ENCODE measurements at regions not wholly inside any gene's neighbourhood (a gene's known extent, or its start where the extent isn't known, plus 50 kb on each side); places are given as distances from the start of the nearest gene placed in this dataset.
A peak's percentile ranks its signal among the peaks of the same experiment; 100 is the strongest.

DNA sequence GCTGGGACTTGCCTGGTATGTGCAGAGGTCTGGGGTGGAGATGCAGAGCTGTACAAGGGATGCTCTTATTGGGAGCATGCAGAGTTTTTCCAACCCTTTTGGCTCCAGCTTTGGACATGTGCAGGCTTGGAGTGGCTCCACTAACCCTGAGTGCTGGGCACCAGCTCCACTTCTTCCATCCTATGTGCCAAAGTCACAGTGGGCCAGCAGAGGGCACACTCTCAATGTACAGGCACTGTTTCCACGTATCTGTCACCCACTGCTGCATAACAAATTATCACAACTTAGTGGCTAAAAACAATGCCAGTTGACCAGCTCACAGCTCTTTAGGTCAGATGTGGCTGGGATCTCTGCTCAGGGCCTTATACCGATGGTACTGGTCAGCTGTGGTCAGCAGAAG is 631.8 kb downstream of the AJAP1 start:
- Histone ChIP-seq H3K9me3 (ENCODE audit: control insufficient read depth, insufficient read depth, low read length) (peaks cover 19% of the 10 kb centered on the region; the same call in 1 of the 2 replicates), H3K27ac (ENCODE audit: low read depth, low read length) (no peak overlapping the region), H3K27me3 (ENCODE audit: control insufficient read depth, insufficient read depth, low read length) (no peaks in the 10 kb centered on the region), H3K4me1 (ENCODE audit: control insufficient read depth, insufficient read depth, low read length) (no peaks in the 10 kb centered on the region), H3K9ac (ENCODE audit: low read depth, low read length) (no peak overlapping the region), H3K36me3 (ENCODE audit: control insufficient read depth, insufficient read depth, low read length) (no peaks in the 10 kb centered on the region), H3K4me3 (ENCODE audit: low read depth, low read length) (no peak overlapping the region)

DNA sequence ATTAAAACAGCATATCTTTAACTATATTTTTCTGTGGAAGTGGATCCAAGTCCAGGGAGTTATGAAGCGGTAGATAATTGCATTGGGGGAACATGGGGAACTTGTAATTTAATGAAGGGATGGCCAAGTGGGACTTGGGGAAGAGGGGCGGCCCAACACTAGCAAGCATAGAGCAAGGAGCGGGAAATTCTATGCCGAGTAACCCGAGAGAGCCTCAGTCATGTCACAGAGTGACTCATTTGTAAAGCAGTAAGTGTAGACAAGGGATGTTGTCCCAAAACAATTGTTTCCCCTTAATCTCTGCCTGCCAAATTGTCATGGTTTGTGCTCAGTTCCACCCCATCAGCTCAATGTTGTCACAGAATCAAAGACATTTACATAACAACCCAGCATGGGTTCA is 620.1 kb downstream of the AJAP1 start:
- no peaks in the 10 kb centered on the region for H3K36me3 ChIP-seq (ENCODE audit: control insufficient read depth, insufficient read depth, low read length)
- no peak overlapping the region for H3K9ac ChIP-seq (ENCODE audit: low read depth, low read length)
- H3K27ac ChIP-seq (ENCODE audit: low read depth, low read length), result peak overlapping the region; percentile 26
- H3K9me3 ChIP-seq (ENCODE audit: control insufficient read depth, insufficient read depth, low read length), result no peaks in the 10 kb centered on the region
- peaks cover 11% of the 10 kb centered on the region; the same call in 1 of the 2 replicates for H3K4me1 ChIP-seq (ENCODE audit: control insufficient read depth, insufficient read depth, low read length)
- no peak overlapping the region for H3K4me3 ChIP-seq (ENCODE audit: low read depth, low read length)
- no peaks in the 10 kb centered on the region for H3K27me3 ChIP-seq (ENCODE audit: control insufficient read depth, insufficient read depth, low read length)

DNA sequence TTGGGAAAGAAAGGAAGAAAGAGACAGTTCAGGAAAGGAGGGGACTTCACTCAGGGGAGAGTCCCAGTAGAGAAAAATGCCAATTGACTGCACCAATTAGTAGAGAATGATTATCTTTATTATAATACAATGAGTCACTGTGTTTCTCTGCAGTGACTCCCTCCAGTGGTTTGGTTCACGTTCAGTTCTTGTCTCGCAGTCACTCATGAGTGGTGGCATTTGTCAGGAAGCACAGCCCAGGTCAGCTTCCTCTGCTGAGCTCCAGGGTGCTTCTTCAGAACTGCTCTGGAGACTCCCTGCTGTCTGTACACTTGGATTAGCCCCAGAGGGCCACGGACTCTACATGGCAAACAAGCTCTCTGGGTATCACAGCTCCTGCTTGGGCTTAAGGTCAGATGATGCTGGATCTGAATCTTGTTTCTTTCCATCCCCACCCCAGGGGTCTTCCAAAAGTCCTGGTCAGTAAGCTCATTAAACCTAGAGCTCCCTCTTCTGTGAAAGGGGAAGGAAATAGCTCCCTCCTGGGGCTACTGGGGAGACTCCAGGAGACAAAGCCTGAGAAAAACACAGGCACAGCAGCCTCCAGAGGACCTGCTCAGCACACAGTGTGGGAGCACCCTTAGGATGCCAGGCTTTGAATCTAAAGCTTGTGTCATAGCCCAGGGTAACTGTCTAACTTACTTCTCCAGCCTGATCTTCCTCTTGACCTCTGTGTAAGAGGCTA is 619.0 kb downstream of the AJAP1 start:
- H3K4me3 ChIP-seq (ENCODE audit: low read depth, low read length), result no peak overlapping the region
- H3K9ac ChIP-seq (ENCODE audit: low read depth, low read length), result no peak overlapping the region
- no peak overlapping the region for H3K27ac ChIP-seq (ENCODE audit: low read depth, low read length)
- peaks cover 11% of the 10 kb centered on the region; the same call in 1 of the 2 replicates for H3K4me1 ChIP-seq (ENCODE audit: control insufficient read depth, insufficient read depth, low read length)
- H3K36me3 ChIP-seq (ENCODE audit: control insufficient read depth, insufficient read depth, low read length), result no peaks in the 10 kb centered on the region
- no peaks in the 10 kb centered on the region for H3K9me3 ChIP-seq (ENCODE audit: control insufficient read depth, insufficient read depth, low read length)
- no peaks in the 10 kb centered on the region for H3K27me3 ChIP-seq (ENCODE audit: control insufficient read depth, insufficient read depth, low read length)

DNA sequence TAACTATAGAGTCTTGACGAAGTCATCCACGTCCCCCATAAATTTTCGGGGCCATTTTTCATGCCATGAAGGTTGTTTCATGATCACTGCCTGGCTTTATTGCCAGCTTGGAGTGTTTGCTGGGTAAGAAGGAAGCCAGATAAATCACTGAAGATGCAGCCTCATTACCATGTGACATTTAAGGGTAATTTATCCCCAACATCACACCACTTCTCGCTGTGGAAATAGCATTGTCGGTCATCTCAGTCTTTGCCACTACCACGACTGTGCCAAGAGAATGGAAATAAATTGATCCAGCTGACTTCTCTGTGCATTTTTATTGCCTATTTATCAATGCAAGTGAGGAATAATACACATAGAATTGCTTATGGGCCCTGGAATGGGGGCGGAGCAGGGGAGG is 617.9 kb downstream of the AJAP1 start:
- no peak overlapping the region for H3K4me3 ChIP-seq (ENCODE audit: low read depth, low read length)
- no peak overlapping the region for H3K9ac ChIP-seq (ENCODE audit: low read depth, low read length)
- H3K36me3 ChIP-seq (ENCODE audit: control insufficient read depth, insufficient read depth, low read length), result no peaks in the 10 kb centered on the region
- peaks cover 16% of the 10 kb centered on the region for H3K4me1 ChIP-seq (ENCODE audit: control insufficient read depth, insufficient read depth, low read length)
- H3K9me3 ChIP-seq (ENCODE audit: control insufficient read depth, insufficient read depth, low read length), result no peaks in the 10 kb centered on the region
- no peak overlapping the region for H3K27ac ChIP-seq (ENCODE audit: low read depth, low read length)
- no peaks in the 10 kb centered on the region for H3K27me3 ChIP-seq (ENCODE audit: control insufficient read depth, insufficient read depth, low read length)

DNA sequence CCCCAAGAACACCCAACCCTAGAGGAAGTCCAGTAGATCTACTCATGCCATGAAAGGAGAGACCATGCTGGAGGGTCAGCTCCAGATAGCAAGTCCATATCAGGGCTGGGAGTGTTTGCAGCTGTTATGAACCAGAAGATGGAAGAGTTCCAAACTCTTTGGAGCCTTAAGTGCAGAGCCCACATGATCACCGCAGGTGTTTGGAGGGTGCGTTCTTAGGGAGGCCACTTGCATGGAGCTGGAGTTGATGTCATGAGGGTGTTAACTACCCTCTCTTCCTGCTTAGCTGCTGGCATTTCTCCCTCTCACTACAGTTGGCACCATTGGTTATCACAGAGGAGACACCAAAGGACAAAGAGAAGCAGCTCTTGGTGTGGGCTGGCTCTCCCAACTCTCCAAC is 616.9 kb downstream of the AJAP1 start:
- Histone ChIP-seq H3K4me1 (ENCODE audit: control insufficient read depth, insufficient read depth, low read length) (peaks cover 21% of the 10 kb centered on the region), H3K9me3 (ENCODE audit: control insufficient read depth, insufficient read depth, low read length) (no peaks in the 10 kb centered on the region), H3K27me3 (ENCODE audit: control insufficient read depth, insufficient read depth, low read length) (no peaks in the 10 kb centered on the region), H3K4me3 (ENCODE audit: low read depth, low read length) (no peak overlapping the region), H3K27ac (ENCODE audit: low read depth, low read length) (no peak overlapping the region), H3K9ac (ENCODE audit: low read depth, low read length) (no peak overlapping the region), H3K36me3 (ENCODE audit: control insufficient read depth, insufficient read depth, low read length) (no peaks in the 10 kb centered on the region)

DNA sequence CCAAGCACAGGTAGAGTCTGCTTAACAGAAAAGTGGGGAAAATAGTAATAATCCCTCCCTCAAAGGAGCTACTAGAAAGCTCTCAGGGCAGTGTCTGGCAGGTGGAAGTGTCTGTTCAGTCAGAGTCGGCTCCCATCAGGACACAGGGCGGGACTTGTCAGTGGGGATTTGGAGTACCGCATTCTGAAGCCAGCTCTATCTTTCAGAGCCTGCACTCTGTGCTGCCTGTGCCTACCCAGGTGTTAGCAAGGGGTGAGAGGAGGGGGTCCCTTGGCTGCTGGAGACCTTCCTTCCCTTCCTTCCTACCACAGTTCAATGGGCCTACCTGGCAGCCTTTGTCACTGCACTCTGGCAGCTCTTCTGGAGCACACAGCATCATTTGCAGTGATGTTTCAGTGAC is 615.5 kb downstream of the AJAP1 start:
- Histone ChIP-seq H3K9me3 (ENCODE audit: control insufficient read depth, insufficient read depth, low read length) (no peaks in the 10 kb centered on the region), H3K4me1 (ENCODE audit: control insufficient read depth, insufficient read depth, low read length) (peaks cover 20% of the 10 kb centered on the region), H3K4me3 (ENCODE audit: low read depth, low read length) (no peak overlapping the region), H3K27me3 (ENCODE audit: control insufficient read depth, insufficient read depth, low read length) (no peaks in the 10 kb centered on the region; the same call in 1 of the 2 replicates), H3K27ac (ENCODE audit: low read depth, low read length) (no peak overlapping the region), H3K9ac (ENCODE audit: low read depth, low read length) (no peak overlapping the region), H3K36me3 (ENCODE audit: control insufficient read depth, insufficient read depth, low read length) (no peaks in the 10 kb centered on the region)

DNA sequence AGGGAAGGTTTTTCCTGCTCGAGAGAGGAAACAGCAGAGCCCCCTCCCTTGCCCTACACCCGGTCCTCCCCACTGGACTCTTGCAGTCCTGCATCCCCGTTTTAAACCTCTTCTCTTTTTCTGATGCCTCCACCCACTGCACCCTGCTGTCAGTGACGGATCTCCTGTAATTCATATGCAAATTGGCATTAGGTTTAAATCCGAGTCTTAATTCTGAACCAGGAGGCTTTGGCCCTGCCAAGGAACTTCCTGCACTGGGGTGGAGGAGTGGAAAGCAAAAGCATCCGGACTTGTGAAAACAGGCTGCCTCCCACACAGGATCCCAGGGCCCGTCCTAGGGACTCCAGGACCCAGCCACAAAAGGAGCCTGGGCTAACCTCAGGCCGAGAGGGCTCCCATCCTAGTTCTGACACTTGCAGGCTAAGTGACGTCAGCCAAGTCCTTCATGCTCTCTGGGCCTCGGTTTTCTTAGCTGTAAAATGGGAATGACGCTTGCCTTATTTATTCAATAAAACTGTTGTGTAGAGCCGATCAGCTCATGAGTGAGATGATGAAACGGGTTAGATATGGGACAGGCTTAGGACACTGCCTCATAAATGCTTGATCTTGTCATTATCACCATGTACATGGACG is 613.3 kb downstream of the AJAP1 start:
- Histone ChIP-seq H3K9ac (ENCODE audit: low read depth, low read length) (no peak overlapping the region), H3K9me3 (ENCODE audit: control insufficient read depth, insufficient read depth, low read length) (0 out of 2 replicates have a peak, but pooled peaks cover 5% of the 10 kb centered on the region), H3K36me3 (ENCODE audit: control insufficient read depth, insufficient read depth, low read length) (no peaks in the 10 kb centered on the region), H3K4me1 (ENCODE audit: control insufficient read depth, insufficient read depth, low read length) (peaks cover 11% of the 10 kb centered on the region), H3K27me3 (ENCODE audit: control insufficient read depth, insufficient read depth, low read length) (no peaks in the 10 kb centered on the region; the same call in 1 of the 2 replicates), H3K4me3 (ENCODE audit: low read depth, low read length) (no peak overlapping the region), H3K27ac (ENCODE audit: low read depth, low read length) (peak overlapping the region; percentile 54)

DNA sequence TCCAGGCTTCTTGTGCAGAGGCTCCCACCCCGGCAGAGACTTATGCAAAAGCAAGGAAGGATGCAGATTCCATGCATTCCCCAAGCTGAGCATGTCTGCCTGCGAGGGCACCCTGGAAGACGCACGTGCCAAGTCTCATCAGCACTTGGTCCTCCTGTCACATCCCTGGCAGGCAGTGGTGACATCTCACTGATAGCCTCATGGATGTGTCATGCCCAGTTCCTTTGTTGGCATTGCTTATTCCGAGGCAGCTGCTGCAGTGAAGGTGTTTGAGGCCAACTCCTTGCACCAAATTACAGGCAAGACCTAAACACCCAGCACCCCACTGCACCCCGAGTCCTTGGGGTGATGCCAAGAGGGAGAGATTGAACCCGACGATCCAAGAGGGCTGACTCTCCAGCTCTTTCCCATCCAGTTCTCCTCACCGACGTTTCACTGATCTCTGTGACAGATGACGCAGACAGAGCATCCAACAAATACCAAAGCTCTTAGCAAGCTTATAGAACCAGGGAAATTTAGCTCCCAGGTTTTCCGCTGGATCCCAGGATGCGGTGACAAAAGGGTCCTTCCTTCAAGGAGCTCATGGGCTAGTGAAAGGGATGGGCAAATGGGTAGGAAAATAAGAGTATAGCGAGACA is 611.1 kb downstream of the AJAP1 start:
- Histone ChIP-seq H3K9me3 (ENCODE audit: control insufficient read depth, insufficient read depth, low read length) (0 out of 2 replicates have a peak, but pooled peaks cover 5% of the 10 kb centered on the region), H3K4me3 (ENCODE audit: low read depth, low read length) (no peak overlapping the region), H3K4me1 (ENCODE audit: control insufficient read depth, insufficient read depth, low read length) (peaks cover 11% of the 10 kb centered on the region), H3K9ac (ENCODE audit: low read depth, low read length) (no peak overlapping the region), H3K27me3 (ENCODE audit: control insufficient read depth, insufficient read depth, low read length) (no peaks in the 10 kb centered on the region; the same call in 1 of the 2 replicates), H3K36me3 (ENCODE audit: control insufficient read depth, insufficient read depth, low read length) (no peaks in the 10 kb centered on the region), H3K27ac (ENCODE audit: low read depth, low read length) (no peak overlapping the region)

DNA sequence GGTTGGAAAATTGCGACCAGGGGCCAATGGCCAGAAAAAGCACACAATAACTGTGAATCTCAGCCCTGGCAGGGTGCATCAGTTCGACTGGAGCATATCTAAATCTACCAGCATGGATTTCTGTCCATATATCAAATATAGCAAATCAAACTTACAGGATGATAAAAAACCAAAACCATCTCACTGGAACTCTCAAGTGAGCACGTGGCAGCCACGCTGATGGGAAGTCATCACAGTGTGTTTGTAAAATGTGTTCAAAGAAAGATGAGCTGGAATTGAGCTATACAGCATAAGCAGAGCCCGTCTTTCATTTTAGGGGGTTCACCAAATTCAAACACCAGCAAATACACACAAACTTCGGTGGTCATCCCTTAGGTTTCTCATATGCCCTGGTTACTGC is 610.1 kb downstream of the AJAP1 start:
- H3K4me1 ChIP-seq (ENCODE audit: control insufficient read depth, insufficient read depth, low read length), result peaks cover 11% of the 10 kb centered on the region
- H3K27me3 ChIP-seq (ENCODE audit: control insufficient read depth, insufficient read depth, low read length), result no peaks in the 10 kb centered on the region; the same call in 1 of the 2 replicates
- peaks cover 8% of the 10 kb centered on the region; the same call in 1 of the 2 replicates for H3K9me3 ChIP-seq (ENCODE audit: control insufficient read depth, insufficient read depth, low read length)
- H3K9ac ChIP-seq (ENCODE audit: low read depth, low read length), result no peak overlapping the region
- no peak overlapping the region for H3K4me3 ChIP-seq (ENCODE audit: low read depth, low read length)
- H3K36me3 ChIP-seq (ENCODE audit: control insufficient read depth, insufficient read depth, low read length), result no peaks in the 10 kb centered on the region
- no peak overlapping the region for H3K27ac ChIP-seq (ENCODE audit: low read depth, low read length)

DNA sequence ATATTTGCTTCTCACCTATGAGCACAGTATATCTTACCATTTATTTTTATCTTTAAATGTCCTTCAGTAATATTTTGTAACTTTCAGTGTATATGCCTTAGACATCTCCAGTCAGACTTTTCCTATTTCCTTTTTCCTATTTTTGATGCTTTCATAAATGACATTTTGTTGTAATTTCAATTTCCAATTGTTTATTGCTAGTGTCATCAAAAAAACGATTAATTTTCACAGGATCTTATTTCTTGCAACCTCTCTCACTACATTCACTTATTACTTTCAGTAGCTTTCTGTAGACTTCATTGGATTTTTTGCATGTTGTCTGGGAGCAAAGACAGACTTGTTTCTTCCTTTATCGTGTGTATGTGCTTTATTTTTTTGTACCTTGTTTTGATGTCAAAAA is 602.4 kb downstream of the AJAP1 start:
- no peaks in the 10 kb centered on the region for H3K36me3 ChIP-seq (ENCODE audit: control insufficient read depth, insufficient read depth, low read length)
- no peaks in the 10 kb centered on the region for H3K27me3 ChIP-seq (ENCODE audit: control insufficient read depth, insufficient read depth, low read length)
- H3K9ac ChIP-seq (ENCODE audit: low read depth, low read length), result no peak overlapping the region
- no peak overlapping the region for H3K27ac ChIP-seq (ENCODE audit: low read depth, low read length)
- no peaks in the 10 kb centered on the region for H3K4me1 ChIP-seq (ENCODE audit: control insufficient read depth, insufficient read depth, low read length)
- H3K9me3 ChIP-seq (ENCODE audit: control insufficient read depth, insufficient read depth, low read length), result peaks cover 19% of the 10 kb centered on the region
- no peak overlapping the region for H3K4me3 ChIP-seq (ENCODE audit: low read depth, low read length)

DNA sequence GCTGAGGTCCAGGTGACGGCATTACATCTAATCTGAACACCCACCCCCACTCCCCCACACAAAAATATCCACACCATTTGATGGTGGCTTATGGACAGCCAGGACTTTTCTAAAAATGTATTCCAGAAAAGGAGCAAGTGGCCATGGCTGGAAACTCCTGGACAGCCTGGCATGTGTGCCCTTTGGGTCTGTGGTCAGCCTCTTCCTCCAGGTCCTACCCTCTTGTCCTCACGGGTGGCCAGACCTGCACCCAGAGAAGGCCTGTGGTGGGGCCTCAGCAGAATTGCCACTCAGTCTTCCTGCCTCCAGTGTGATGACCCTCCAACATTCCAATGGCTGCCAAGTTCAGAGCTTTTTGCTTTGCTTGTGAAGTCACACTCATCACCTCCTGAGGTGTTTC is 600.6 kb downstream of the AJAP1 start:
- H3K9me3 ChIP-seq (ENCODE audit: control insufficient read depth, insufficient read depth, low read length), result peaks cover 19% of the 10 kb centered on the region
- H3K27ac ChIP-seq (ENCODE audit: low read depth, low read length), result no peak overlapping the region
- no peaks in the 10 kb centered on the region for H3K27me3 ChIP-seq (ENCODE audit: control insufficient read depth, insufficient read depth, low read length)
- H3K36me3 ChIP-seq (ENCODE audit: control insufficient read depth, insufficient read depth, low read length), result no peaks in the 10 kb centered on the region
- no peaks in the 10 kb centered on the region for H3K4me1 ChIP-seq (ENCODE audit: control insufficient read depth, insufficient read depth, low read length)
- no peak overlapping the region for H3K4me3 ChIP-seq (ENCODE audit: low read depth, low read length)
- no peak overlapping the region for H3K9ac ChIP-seq (ENCODE audit: low read depth, low read length)

All from HUES48 (cell line).